ENCODE measurements at regions not wholly inside any gene's neighbourhood (a gene's known extent, or its start where the extent isn't known, plus 50 kb on each side); places are given as distances from the start of the nearest gene placed in this dataset.

- CTCF ChIA-PET, result no interaction called here
These were observed 67.4 kb upstream of the PNPT1 start for GRCh38 chr2:55761024-55761423.

GRCh38 chr2:55760125-55760524, 66.5 kb upstream of the PNPT1 start:
- peaks cover 21% of the 10 kb centered on the region for H3K27me3 ChIP-seq (replicated peaks; ENCODE audit: insufficient read depth, low read depth, low read length, poor library complexity)
- CTCF ChIA-PET, result no interaction called here
- H3K27ac ChIP-seq (ENCODE audit: low read depth, low read length, poor library complexity, severe bottlenecking), result no peak overlapping the region
- no peak overlapping the region for H3K4me3 ChIP-seq (ENCODE audit: low read depth, low read length, poor library complexity, severe bottlenecking)
- no peaks in the 10 kb centered on the region for H3K4me1 ChIP-seq (ENCODE audit: insufficient read depth, low read length, poor library complexity, severe bottlenecking)
- no peaks in the 10 kb centered on the region for H3K36me3 ChIP-seq (ENCODE audit: insufficient read depth, low read length, poor library complexity, severe bottlenecking)
- H3K9me3 ChIP-seq (ENCODE audit: low read depth, low read length, poor library complexity, severe bottlenecking), result no peaks in the 10 kb centered on the region
- POLR2A ChIA-PET (ENCODE audit: low non-redundant PET), result no interaction called here
- no peak for DNase-seq (ENCODE audit: low spot score)
- no TSS peak for BruUV-seq (replicated peaks)
- TF ChIP-seq EZH2 (IDR thresholded peaks at IDR 0.05; ENCODE audit: borderline replicate concordance, low read depth, low read length, poor library complexity, severe bottlenecking), result no peak
- no peak for TF ChIP-seq CTCF (conservative IDR thresholded peaks at IDR 0.05; ENCODE audit: low read depth, low read length)
- intact Hi-C loops (cut with micrococcal nuclease; ENCODE audit: unreplicated experiment), result no loop called here

More at GRCh38 chr2:55761024-55761423, 67.4 kb upstream of the PNPT1 start:
- TF ChIP-seq EZH2 (IDR thresholded peaks at IDR 0.05; ENCODE audit: borderline replicate concordance, low read depth, low read length, poor library complexity, severe bottlenecking) (no peak), CTCF (conservative IDR thresholded peaks at IDR 0.05; ENCODE audit: low read depth, low read length) (no peak)
- H3K4me3 ChIP-seq (ENCODE audit: low read depth, low read length, poor library complexity, severe bottlenecking), result no peak overlapping the region
- no peaks in the 10 kb centered on the region for H3K4me1 ChIP-seq (ENCODE audit: insufficient read depth, low read length, poor library complexity, severe bottlenecking)
- POLR2A ChIA-PET (ENCODE audit: low non-redundant PET), result no interaction called here
- BruUV-seq (replicated peaks), result no TSS peak
- H3K27me3 ChIP-seq (replicated peaks; ENCODE audit: insufficient read depth, low read depth, low read length, poor library complexity), result peaks cover 21% of the 10 kb centered on the region
- no peaks in the 10 kb centered on the region for H3K36me3 ChIP-seq (ENCODE audit: insufficient read depth, low read length, poor library complexity, severe bottlenecking)
- no peak for DNase-seq (ENCODE audit: low spot score)
- intact Hi-C loops (cut with micrococcal nuclease; ENCODE audit: unreplicated experiment), result no loop called here
- H3K9me3 ChIP-seq (ENCODE audit: low read depth, low read length, poor library complexity, severe bottlenecking), result no peaks in the 10 kb centered on the region
- H3K27ac ChIP-seq (ENCODE audit: low read depth, low read length, poor library complexity, severe bottlenecking), result no peak overlapping the region

- BruUV-seq (replicated peaks), result no TSS peak
- Histone ChIP-seq H3K9me3 (ENCODE audit: low read depth, low read length, poor library complexity, severe bottlenecking) (no peaks in the 10 kb centered on the region), H3K27me3 (replicated peaks; ENCODE audit: insufficient read depth, low read depth, low read length, poor library complexity) (peaks cover 16% of the 10 kb centered on the region), H3K36me3 (ENCODE audit: insufficient read depth, low read length, poor library complexity, severe bottlenecking) (no peaks in the 10 kb centered on the region), H3K4me1 (ENCODE audit: insufficient read depth, low read length, poor library complexity, severe bottlenecking) (no peaks in the 10 kb centered on the region), H3K4me3 (ENCODE audit: low read depth, low read length, poor library complexity, severe bottlenecking) (no peak overlapping the region), H3K27ac (ENCODE audit: low read depth, low read length, poor library complexity, severe bottlenecking) (no peak overlapping the region)
- POLR2A ChIA-PET (ENCODE audit: low non-redundant PET), result no interaction called here
- no peak for TF ChIP-seq CTCF (conservative IDR thresholded peaks at IDR 0.05; ENCODE audit: low read depth, low read length)
- no peak for TF ChIP-seq EZH2 (IDR thresholded peaks at IDR 0.05; ENCODE audit: borderline replicate concordance, low read depth, low read length, poor library complexity, severe bottlenecking)
- intact Hi-C loops (cut with micrococcal nuclease; ENCODE audit: unreplicated experiment), result no loop called here
- no peak for DNase-seq (ENCODE audit: low spot score)
- CTCF ChIA-PET, result no interaction called here
These were observed 65.8 kb upstream of the PNPT1 start for GRCh38 chr2:55759271-55759921.

Data from A673 (cell line).